Epithelial cell of prostate (primary cell): ENCODE measurements at regions not wholly inside any gene's neighbourhood (a gene's known extent, or its start where the extent isn't known, plus 50 kb on each side); places are given as distances from the start of the nearest gene placed in this dataset.

Experiments used
- DNase-seq: peaks from one replicate; pipeline ENCODE4 v3.0.0-alpha.2; 2011; ENCODE audit warnings: low read depth, low spot score
- H3K27ac ChIP-seq: fragments of 450-650 bp; 2 replicates; pipeline ENCODE4 v1.5.1; 2017; ENCODE audit warnings: mild to moderate bottlenecking

DNA sequence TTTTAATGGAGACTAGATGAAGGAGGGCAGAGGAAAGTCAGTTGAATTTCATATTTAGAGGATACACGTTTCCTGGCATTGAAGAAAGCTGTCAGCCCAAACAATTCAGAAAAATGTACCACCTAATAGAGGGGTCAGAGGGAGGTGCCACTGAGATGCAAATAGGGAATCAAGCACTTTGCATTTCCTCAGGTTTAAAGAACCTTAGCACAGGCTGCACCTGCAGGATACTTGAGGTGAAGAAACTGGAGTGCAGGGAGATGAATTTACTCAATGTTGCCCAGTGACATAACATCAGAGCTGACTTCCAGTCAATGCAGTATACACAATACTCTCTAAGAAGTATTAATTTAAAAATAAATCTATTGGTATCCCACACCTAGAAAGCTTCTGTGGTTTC, 67.0 kb upstream of the MAST4 start:
- no peak overlapping the region for H3K27ac ChIP-seq
- DNase-seq = no peak

DNA sequence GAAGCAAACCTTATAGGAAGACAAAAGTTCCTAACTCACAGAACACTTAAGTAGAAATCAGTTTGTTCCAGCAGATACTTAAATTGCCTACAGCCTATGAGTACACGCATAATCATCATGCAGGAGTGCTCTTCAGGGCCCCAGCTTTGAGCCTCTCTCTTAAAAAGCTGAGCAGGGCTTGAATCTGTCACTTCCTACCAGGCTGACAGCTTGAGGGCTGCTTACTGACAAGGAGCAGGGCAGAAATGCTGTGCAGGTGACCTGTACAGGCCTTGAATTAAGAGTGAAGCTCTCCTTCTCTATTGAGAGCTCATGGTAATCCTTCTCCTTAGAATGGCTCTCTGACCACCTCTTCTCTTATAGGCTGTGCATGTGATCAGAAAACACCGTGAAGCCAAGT, 66.5 kb upstream of the MAST4 start:
- no peak overlapping the region for H3K27ac ChIP-seq
- DNase-seq = no peak

DNA sequence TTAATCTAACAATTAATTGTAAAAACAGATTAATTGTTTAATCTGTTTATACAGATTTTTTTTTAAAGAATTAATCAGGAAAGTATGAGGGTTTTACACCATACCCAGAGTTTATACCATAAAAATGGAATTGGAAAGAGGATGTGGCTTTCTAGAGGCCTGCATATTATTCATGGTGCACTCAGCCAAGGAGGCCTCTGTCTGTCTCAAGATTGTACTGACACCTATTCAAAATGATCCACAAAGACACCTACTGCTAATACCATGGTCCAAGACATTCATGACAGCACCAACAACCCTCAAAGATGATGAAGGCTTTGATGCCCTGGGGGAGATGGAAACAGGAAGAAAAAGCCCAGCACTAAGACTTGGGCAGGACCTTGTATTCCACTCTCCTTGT, 58.1 kb upstream of the MAST4 start:
- H3K27ac ChIP-seq = peak overlapping the region; percentile 27
- no peak for DNase-seq

DNA sequence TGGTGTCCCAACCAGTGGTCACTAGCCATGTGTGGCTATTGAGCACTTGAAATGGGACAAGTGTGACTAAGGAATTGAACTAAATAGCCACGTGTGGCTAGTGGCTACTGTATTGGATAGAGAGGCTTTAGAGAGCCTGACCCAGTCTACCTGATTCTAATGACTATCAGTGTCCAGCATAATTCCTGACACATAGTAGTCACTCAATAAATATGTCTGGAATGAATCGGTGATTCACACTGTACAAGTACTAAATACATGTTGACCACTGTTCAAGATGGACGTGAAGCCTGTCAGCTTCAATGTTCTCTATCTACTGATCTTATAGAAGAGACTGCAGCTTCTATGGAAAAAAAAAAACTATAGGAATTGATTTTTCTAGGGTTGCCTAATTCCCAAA, 57.7 kb upstream of the MAST4 start:
- peak overlapping the region; percentile 27 for H3K27ac ChIP-seq
- DNase-seq = no peak

DNA sequence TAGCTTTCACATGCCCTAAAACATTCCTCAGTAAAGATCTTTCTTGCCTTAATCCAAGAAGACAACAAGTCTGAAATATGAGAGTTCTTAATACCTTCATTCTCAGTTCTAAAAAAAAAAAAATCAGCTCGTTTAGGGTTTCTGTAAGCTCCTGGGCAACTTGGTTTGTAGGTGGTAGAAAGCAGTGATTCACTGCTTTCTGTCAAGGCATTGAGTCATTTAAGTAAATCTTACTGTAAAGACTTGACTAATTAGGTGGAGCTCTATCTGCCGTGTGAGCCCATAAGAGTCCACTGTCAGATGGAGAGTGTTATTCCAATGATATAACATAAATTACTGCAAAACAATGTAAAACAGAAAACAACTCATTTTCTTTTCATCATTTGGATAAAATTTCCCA, 56.1 kb upstream of the MAST4 start:
- peak overlapping the region; percentile 33 for H3K27ac ChIP-seq
- DNase-seq = peak; percentile 83

DNA sequence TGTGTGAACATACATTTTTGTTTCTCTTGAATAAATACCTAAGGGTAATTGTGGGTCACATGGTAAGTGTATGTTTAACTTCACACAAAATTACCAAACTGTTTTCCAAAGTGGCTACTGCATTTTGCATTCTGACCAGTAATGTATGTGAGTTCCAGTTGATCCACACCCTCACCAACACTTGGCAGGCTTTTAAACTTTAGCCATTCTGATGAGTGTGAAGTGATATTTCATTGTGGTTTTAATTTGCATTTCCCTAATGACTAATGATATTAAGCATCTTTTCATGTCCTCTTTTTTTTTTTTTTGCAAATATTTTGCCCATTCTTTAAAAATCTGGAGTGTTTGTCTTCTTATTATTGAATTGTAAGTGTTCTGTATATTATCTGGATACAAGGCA, 53.5 kb upstream of the MAST4 start:
- no peak for DNase-seq
- H3K27ac ChIP-seq = no peak overlapping the region
